Stimulated activated CD4-positive, alpha-beta T cell treated with anti-CD3 and anti-CD28 coated beads, Interleukin-4, amount 100 ng/mL, for 1 hour (primary cell): ENCODE measurements at regions not wholly inside any gene's neighbourhood (a gene's known extent, or its start where the extent isn't known, plus 50 kb on each side); places are given as distances from the start of the nearest gene placed in this dataset.
"Not testable (repeated sequence)": the region's sequence is repeated elsewhere in the genome, so short reads cannot be mapped to it uniquely, and the experiment has no call there.

ENCODE experiments used
- DNase-seq: peaks from one replicate; pipeline ENCODE4 v3.0.0-alpha.2; 2020

DNA sequence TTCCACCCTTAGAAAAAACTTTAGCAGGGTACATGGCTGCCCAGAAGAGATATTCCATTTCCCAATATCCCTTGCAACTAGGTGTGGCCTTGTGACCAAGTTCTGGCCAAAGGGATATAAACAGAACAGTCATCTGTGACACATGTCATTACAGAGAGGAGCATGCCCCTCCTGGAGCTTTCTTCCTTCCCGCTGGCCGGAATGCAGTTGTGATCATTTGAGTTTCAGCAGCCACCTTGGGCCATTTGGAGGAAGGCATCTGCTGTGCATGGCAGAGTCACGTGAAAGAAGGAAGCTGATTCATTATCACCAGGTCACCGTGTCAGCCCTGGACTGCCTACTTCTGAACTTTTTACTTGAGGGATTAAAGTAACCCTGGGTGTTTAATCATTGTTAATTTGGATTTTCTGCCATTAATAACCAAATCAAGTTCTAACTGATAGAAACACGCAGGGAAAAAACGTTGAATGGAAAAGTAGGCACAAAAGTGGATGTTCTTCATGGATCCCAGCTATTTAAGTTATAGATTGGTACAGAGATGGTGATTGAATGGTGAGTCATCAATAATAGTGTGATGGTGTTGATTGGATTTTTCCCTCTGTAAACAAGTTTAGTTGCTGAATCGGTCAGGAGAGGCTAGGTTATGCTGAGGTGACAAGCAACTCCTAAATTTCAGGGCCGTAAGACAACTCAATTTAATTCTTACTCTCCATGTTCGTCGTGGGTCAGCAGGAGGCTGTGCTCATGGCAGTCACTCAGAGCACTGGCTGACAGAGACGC, 80.7 kb upstream of the CCDC167 start:
- no peak for DNase-seq

DNA sequence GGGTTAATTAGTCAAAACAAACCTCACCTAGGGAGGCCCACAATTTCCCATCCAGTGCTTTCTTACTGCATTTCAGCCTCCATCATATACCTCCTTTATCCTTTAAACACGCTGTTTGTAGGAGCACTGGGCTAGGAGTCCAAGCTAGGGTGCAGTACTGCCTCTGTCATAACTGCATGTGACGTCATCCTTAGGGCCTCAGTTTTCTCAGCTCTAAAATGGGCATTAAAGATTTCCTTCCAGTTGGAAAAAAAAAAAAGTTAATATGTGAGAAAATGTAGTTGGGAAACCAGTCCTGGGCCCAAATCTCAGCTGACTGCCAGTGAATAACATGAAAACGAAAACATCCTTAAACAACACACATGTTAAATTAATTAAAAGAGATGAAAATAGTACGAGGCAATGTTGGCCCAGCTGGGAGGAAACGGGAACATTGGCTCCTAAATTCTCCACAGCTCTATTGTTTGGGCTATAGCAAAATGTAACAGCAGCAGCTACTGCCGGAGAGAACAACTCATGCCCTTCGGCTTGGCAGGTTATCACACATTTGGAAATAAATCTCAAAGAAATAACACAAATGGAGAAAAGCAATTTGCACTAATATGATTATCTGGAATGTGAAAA, 79.9 kb upstream of the CCDC167 start:
- no peak for DNase-seq

- DNase-seq, result no peak
Observed at GRCh38 chr6:37578104-37578503, 78.4 kb upstream of the CCDC167 start.

GRCh38 chr6:37576336-37576737, 76.6 kb upstream of the CCDC167 start:
- DNase-seq, result no peak

- no peak for DNase-seq
Observed at GRCh38 chr6:37575221-37575620, 75.5 kb upstream of the CCDC167 start.

DNA sequence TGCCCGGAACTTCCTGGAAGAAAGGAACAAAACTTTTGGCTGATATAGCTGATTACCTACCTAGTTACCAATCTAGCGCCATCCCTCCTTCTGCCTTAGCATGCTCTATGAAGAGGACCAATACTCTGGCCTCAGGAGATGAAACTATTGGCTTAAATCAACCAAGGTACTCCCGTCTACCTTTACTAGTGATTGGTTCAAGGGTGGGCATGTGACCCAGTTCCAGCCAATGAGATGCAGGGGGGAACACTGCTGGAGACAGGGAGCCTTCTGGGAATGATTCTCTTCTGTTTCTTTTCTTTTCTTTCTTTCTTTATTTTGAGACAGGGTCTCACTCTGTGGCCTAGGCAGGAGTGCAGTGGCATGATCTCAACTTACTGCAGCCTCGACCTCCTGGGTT, 72.6 kb upstream of the CCDC167 start:
- DNase-seq, result no peak

DNA sequence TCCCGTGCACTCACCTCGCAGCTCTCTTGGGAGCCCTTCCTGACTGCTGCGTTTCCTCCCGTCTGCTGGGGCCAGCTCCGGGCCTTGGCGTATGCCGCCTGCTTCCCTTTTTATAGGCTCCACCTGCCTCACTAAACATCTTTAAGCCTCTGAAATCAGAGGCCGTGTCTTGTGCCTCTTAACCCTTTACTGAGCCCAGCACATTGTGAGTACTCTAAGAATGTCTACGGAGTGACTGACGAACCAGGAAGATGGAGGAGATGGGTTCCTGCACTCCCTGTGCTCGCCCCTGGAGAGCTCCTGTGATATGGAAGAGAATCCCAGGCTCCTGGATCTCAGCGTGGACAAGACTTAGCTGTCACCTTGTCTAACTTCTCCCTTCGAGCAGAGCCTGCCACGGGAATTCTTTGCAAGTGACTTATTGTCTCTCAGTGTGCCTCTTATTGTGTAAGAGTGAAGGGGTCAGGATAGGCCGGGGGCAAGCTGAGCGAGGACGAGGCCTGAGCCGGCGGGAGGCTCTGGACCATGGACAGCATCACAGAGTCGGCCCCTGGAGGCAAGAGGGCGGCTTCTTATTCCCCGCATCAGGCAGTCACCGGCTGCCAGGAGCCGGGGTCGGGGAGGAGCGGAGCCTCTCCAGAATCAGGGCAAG, 70.9 kb upstream of the CCDC167 start:
- no peak for DNase-seq

GRCh38 chr6:37569743-37570481, 70.2 kb upstream of the CCDC167 start:
- no peak for DNase-seq

DNA sequence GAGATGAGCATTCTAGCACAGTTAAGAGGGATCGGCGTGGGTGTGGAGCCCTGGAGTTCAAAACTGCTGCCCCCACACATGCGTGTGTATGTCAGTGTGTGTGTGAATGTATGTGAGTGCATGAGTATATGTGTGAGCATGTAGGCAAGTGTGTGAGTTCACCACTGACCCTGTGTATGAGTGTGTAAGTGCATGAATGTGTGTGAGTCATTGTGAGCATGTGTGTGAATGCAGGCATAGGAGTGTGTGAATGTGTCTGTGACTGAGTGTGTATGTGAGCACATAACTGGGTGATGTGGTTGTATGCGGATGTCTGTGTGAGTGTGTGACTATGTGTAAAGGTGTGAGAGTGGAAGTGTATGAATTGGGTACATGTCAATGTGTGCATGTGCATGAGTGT, 69.6 kb upstream of the CCDC167 start:
- no peak for DNase-seq

- DNase-seq, result no peak
Observed at GRCh38 chr6:37566950-37567349, 67.3 kb upstream of the CCDC167 start.

- peak; percentile 78 for DNase-seq
Observed at GRCh38 chr6:37566111-37566949, 66.6 kb upstream of the CCDC167 start.

DNA sequence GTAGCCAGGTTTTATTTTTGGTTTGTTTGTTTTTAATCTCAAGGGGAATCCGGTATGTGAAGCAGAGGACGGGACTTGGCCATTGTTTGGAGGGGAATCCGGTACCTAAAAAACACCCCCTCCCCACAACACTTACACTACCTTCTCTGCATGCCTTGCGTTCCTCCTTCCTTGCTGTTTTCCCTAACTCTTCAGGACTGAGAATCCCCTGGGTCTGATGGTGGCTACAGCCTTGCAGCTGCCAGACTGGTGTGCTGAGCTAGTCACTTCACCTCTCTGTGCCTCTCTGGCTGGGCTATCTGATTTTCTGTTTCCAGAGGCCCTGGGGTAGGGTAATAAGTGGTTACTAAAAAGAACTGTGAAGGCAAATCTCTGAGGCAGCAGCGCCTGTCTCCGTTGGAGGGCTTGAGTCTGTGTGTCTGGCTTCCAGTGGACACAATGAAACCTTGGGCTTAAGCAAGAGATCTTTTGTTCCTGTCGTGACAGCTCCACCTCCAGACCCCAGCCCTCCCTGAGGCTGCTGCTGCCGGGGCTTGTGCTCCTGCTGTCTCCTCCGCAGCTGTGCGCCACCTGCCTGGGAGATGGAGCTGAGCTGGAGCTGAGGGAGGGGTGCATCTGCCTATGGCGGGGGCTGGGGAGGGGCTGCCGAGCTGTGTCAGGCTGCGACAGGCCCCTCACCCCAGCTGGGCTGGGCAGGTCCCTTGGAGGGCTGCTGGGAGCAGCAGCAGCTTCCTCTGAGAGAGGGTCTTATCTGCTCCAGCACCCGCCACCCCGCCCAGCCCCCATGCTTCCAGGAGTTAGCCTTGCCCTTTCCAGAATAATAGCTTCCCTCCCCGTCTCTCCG, 65.8 kb upstream of the CCDC167 start:
- DNase-seq, result no peak

DNA sequence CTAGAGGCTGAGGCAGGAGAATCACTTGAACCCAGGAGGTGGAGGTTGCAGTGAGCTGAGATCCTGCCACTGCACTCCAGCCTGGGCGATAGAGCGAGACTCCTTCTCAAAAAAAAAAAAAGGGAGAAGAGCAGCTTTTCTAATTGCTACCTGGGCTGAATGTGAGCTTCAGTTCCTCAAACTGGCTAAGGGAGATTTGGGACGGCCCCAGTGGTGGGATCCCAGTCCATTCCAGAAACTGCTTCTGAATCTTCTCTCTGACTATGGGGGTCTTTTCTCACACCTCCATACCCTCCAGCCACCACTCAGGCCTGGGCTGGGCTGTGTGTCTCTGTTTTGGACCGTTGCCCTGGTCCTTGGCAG, 63.2 kb upstream of the CCDC167 start:
- not testable (repeated sequence) for DNase-seq

DNA sequence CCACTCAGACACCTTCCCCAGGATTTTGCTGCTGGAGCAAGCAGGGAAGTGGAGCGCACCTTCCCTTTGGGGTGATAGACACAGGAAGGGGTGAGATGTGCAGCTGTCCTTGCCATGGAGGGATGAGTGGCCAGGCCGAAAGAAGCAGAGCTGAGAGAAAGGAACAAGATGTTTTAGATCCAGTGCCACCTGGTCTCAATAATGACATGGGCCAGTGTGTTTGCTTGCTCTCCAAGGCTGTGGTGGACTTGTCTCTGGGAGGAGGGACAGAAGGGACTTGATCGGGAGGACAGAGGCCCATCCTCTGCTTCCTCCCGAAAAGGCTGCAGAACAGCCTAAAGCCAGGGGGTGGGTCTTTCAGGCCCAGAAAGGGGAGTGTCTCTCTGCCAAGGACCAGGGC, 61.7 kb upstream of the CCDC167 start:
- DNase-seq, result no peak

DNA sequence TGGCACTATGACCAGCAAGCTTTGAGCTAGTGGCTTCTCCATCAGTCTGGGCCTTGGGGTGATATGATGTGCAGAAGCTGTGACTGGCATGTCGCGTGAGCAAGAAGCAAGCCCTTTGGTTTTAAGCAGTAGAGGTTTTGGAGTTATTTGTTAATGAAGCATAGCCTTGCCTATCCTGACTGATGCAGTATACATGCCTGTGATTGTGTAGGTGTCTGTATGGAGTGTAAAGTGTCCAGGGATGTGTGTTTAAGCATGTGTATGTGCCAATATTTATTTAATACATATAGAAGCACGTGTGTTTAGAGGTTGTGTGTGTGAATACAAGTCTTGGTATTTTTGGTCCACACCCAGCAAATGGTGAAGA, 61.0 kb upstream of the CCDC167 start:
- DNase-seq, result no peak

DNA sequence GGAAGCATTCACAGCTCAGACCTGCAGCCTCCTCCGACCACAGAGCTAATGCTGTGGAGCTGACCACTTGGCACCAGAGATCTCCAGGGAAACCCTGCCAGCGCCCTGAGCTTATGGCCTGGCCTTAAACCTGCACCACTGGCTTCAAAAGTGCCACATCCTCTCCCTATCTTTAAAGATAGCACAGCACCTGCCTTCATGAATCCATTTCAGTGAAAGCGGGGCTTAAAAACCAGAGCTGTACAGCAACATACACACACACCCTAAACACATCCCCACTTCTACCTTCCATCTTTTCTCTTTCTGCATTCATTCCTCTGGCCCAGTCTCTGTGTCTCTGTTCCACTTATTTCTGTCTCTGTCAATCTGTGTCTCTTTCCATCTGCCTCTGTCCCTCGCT, 59.8 kb upstream of the CCDC167 start:
- DNase-seq, result no peak

GRCh38 chr6:37559050-37559449, 59.4 kb upstream of the CCDC167 start:
- DNase-seq, result no peak

DNA sequence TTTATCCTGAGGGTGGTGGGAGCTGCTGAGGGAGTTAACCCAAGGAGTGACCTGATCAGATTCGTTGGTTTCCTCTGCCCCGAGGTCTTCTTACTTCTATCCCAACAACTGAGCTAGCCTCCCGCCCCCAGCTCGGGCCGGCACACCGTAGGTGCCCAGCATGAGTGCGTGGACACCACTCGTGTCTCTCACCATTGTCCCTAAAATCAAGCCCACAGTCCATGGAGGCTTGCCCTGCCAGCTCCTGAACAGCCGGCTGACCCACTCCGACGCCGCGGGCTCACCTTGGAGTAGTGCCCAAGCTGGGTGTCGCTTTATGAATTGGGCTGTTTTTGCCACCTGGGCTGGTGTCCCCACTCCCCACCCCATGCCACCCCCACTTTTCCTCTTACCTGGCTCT, 59.0 kb upstream of the CCDC167 start:
- no peak for DNase-seq

DNA sequence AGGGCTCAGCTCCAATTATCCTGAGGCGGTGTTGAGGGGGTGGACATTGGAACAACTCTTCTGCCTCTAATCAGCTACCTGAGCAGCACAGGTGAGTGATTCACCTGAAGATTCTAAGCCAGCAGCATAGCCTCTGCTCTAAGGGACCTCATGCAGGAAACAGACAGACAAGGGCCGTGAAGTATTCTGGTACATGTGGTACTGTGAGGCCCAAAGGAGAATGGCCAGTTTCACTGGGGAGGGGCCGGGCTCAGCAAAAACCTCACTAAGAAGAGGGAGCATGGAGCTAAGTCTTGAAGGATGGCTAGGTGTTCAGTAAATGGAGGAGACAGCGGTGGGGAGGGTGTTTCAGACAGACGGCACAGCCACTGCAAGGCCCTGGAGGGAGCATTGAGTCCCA, 58.5 kb upstream of the CCDC167 start:
- no peak for DNase-seq

DNA sequence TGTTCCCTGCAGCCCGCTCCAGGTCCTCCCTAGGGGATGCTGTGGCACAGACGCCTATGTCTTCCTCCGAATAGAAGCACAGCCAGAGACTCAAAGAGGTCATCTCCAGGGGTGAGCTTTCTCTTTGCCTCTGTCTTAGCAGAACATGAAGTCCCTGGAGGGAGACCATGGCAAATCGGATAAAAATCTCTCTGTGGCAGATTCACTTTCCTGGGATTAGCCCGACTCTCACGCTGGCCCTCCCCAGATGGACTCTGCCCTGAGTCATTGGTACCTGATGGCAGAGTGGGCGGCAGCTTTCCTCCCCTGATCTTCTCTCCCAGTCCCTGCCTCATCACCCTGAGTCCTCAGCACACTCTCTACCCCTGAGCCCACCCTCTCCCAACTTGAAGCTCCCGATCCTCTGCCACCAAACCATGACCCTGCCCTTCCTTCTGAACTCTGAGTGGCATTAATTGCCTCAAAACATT, 58.0 kb upstream of the CCDC167 start:
- DNase-seq, result no peak

GRCh38 chr6:37556881-37557644, 57.4 kb upstream of the CCDC167 start:
- no peak for DNase-seq
